C4-2B (cell line): ENCODE measurements at regions not wholly inside any gene's neighbourhood (a gene's known extent, or its start where the extent isn't known, plus 50 kb on each side); places are given as distances from the start of the nearest gene placed in this dataset.
"Not testable (repeated sequence)": the region's sequence is repeated elsewhere in the genome, so short reads cannot be mapped to it uniquely, and the experiment has no call there.

Source experiments
- H3K27ac ChIP-seq: fragments of 450-650 bp; 2 replicates; pipeline ENCODE4 v1.5.1; 2017
- ZFX ChIP-seq: fragments of 450-650 bp; IDR thresholded peaks from 2 replicates; pipeline ENCODE4 v1.6.1; 2017
- TF ChIP-seq, protein P1 (sequence below): fragments of 450-650 bp; conservative IDR thresholded peaks from 2 replicates; pipeline ENCODE4 v1.5.1; 2017; ENCODE audit warnings: mild to moderate bottlenecking

DNA sequence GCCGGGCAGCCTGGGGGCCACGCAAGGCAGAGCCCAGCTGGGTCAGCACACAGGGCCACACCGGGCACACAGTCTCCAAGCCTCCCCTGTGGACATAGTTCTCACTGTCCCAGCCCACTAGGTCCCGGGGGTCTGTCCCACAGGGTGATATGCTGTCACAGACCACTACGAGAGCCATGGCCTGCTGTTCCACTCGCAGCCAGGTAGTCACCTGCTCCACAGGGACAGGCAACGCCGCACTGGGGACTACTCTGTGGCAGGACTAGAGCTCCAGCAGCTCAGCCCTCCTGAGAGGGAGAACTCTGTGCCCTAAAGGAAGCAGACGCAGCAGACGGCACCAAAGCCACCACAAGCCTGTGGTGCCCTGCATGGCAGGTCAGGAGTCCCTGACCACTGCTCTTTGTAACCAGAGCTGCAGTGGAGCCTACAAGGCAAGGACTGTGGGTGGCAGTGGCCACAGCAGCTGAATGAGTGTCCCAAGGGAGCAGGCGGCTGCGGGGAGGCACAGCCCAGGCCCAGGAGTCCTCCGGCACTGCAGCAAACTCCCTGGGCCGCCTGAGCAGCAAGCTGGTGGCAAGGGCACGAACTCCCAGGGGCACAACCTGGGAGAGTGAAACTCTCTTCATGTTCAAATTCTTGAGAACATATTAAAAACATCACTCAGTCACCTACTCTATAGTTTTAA lies 171.2 kb upstream of the GRK3 start:
- no peak for TF ChIP-seq ZFX
- H3K27ac ChIP-seq, result no peak overlapping the region

DNA sequence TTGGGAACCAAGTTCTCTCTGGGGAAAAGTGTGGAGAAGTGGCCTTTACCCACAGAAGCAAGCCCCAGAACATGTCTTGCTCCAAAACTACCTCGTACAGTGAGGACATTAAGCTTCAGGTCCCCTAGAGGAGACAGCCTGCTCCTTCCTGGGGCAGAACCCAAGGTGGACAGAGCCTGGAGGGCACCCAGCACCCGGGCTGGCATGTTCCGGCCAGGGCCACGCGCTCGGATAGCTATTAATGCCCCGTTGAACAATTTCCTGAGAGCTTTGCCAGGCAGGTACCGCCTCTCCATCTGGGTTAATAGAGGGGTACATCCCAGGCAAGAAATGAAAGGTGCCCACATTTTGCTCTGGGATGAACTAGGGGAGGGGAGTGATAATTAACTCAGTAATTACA lies 169.0 kb upstream of the GRK3 start:
- TF ChIP-seq, protein P1, sequence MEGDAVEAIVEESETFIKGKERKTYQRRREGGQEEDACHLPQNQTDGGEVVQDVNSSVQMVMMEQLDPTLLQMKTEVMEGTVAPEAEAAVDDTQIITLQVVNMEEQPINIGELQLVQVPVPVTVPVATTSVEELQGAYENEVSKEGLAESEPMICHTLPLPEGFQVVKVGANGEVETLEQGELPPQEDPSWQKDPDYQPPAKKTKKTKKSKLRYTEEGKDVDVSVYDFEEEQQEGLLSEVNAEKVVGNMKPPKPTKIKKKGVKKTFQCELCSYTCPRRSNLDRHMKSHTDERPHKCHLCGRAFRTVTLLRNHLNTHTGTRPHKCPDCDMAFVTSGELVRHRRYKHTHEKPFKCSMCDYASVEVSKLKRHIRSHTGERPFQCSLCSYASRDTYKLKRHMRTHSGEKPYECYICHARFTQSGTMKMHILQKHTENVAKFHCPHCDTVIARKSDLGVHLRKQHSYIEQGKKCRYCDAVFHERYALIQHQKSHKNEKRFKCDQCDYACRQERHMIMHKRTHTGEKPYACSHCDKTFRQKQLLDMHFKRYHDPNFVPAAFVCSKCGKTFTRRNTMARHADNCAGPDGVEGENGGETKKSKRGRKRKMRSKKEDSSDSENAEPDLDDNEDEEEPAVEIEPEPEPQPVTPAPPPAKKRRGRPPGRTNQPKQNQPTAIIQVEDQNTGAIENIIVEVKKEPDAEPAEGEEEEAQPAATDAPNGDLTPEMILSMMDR, result no peak
- TF ChIP-seq ZFX, result no peak
- peak overlapping the region; percentile 7 for H3K27ac ChIP-seq

DNA sequence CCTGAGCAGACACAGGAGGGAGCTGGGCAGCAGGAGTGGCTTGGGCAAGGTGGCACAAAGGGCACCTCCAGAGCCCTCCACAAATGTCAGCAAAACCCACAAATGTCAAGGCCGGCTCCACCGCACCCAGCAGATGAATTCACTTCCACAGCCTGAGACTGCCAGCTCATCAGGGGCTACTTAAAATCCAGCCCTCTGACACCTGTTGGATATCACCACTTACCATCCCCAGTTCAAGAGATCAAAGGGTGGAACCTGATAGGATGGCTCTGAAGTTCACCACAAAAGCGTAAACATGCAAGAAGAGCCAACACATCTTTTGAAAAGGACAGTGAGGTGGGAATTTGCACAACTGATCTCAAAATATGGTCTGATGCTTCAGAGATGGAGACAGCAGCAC lies 168.6 kb upstream of the GRK3 start:
- H3K27ac ChIP-seq, result no peak overlapping the region
- TF ChIP-seq, protein P1, result no peak
- no peak for TF ChIP-seq ZFX

DNA sequence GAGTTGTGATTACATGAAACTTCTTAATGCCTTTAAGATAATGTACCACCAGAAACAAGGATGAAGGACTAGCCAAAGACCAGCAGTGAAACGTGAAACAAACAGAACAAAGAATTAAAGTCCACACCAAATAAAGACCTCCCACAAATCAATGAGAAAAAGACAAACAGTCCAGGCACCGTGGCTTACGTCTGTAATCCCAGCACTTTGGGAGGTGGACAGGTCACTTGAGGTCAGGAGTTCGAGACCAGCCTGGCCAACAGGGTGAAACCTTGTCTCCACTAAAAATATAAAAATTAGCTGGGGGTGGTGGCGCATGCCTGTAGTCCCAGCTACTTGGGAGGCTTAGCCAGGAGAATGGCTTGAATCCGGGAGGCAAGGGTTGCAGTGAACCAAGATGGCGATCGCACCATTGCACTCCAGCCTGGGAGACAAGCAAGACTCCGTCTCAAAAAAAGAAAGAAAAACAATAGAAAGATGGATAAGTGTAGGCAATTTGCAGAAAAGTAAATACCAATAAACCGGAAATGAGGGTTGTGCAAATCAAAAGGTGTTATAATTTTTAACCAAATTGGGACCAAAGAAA lies 167.8 kb upstream of the GRK3 start:
- no peak overlapping the region for H3K27ac ChIP-seq
- TF ChIP-seq, protein P1, result no peak
- TF ChIP-seq ZFX, result no peak

DNA sequence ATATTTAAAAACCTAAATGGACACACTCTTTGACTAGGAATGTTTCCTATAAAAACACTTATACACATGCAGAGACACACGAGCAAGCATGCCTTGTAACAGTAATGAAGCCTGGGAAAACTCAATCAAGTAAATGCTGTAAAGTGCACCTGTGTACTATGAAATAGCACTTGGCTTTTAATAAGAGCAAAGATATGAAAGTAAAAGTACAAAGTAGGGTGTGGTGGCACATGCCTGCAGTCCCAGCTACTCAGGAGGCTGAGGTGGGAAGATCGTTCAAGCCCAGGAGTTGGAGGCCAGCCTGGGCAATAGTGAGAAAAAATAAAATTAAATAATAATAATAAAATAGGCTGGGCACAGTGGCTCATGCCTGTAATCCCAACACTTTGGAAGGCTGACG lies 166.9 kb upstream of the GRK3 start:
- no peak overlapping the region for H3K27ac ChIP-seq
- TF ChIP-seq, protein P1, result no peak
- TF ChIP-seq ZFX, result no peak

DNA sequence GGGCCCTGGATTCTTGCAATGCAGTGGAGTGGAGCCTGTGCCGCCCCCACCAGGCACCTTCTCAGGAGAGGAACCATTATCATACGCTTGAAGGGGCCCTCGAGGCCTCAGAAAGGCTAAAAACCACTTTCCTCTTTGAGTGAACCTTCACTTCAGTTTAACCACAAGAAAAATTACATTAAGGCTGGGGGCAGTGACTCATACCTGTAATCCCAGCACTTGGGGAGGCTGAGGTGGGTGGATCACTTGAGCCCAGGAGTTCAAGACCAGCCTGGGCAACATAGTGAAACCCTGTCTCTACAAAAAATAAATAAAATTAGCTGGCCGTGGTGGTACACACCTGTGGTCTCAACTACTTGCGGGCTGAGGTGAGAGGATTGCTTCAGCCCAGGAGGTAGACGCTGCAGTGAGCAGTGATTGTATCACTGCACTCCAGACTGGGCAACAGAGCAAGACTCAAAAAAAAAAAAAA lies 165.8 kb upstream of the GRK3 start:
- not testable (repeated sequence) for H3K27ac ChIP-seq

DNA sequence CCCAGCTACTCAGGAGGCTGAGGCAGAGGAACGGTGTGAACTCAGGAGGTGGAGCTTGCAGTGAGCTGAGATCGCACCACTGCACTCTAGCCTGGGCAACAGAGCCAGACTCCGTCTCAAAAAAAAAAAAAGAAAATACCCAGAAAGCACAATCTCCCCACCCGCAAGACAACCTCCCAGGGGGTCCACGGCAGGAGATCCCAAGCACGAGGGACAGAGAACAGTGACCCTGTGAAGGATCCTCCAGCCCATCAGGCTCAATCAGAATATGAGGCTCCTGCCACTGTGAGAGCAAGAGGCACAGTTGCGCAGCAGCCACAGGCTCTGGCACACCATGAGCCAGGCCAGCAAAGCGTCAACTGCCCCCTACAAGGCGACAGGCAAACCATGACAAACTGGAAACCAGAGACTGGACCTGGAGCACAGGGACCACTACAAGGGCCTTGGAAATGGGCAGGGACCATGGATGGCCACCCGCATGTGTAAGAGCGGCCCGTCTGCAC lies 164.8 kb upstream of the GRK3 start:
- H3K27ac ChIP-seq, result peak overlapping the region; percentile 92
- TF ChIP-seq ZFX, result no peak

DNA sequence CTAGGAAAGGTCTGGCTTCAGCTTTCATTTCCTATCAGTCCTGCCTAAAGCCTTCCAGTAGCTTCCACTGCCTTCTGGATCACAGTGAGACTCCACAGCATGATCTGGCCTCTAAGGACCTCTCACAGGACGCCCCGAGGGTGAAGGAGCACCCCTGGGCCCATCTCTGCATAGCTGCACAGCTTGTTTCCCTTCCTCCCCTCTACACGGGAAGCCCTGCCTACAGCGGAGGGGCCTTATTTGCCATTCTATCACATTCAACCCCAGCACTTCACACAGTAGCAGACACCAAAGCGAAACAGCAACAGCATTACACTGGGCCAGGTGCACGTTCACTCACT lies 162.3 kb upstream of the GRK3 start:
- TF ChIP-seq ZFX, result no peak
- TF ChIP-seq, protein P1, result no peak
- peak overlapping the region; percentile 92 for H3K27ac ChIP-seq
